NCI-H1694 (cell line): ENCODE measurements at regions not wholly inside any gene's neighbourhood (a gene's known extent, or its start where the extent isn't known, plus 50 kb on each side); places are given as distances from the start of the nearest gene placed in this dataset.

ENCODE experiments used
- DNase-seq: peaks from one replicate; lab custom pipeline; 2025; lab: John Stamatoyannopoulos, UW

GRCh38 chr10:20972925-20973324 is 75.8 kb upstream of the NEBL start:
- no peak for DNase-seq

GRCh38 chr10:20971901-20972300 is 74.8 kb upstream of the NEBL start:
- DNase-seq, result no peak

- no peak for DNase-seq
Observed at GRCh38 chr10:20970708-20971107, 73.6 kb upstream of the NEBL start.

GRCh38 chr10:20970044-20970443 is 72.9 kb upstream of the NEBL start:
- no peak for DNase-seq

GRCh38 chr10:20966426-20966825 is 69.3 kb upstream of the NEBL start:
- no peak for DNase-seq

- DNase-seq, result no peak
Observed at GRCh38 chr10:20963721-20964595, 66.8 kb upstream of the NEBL start.

- DNase-seq, result no peak
Observed at GRCh38 chr10:20963056-20963455, 65.9 kb upstream of the NEBL start.

GRCh38 chr10:20962165-20962564 is 65.1 kb upstream of the NEBL start:
- DNase-seq, result no peak

GRCh38 chr10:20959242-20959641 is 62.1 kb upstream of the NEBL start:
- DNase-seq, result no peak

- no peak for DNase-seq
Observed at GRCh38 chr10:20958764-20959163, 61.7 kb upstream of the NEBL start.

- no peak for DNase-seq
Observed at GRCh38 chr10:20958225-20958624, 61.1 kb upstream of the NEBL start.

GRCh38 chr10:20957744-20958143 is 60.6 kb upstream of the NEBL start:
- no peak for DNase-seq

GRCh38 chr10:20956843-20957242 is 59.7 kb upstream of the NEBL start:
- no peak for DNase-seq

GRCh38 chr10:20955355-20955893 is 58.3 kb upstream of the NEBL start:
- DNase-seq, result no peak

- no peak for DNase-seq
Observed at GRCh38 chr10:20954519-20954918, 57.4 kb upstream of the NEBL start.

GRCh38 chr10:20953120-20953519 is 56.0 kb upstream of the NEBL start:
- no peak for DNase-seq

- no peak for DNase-seq
Observed at GRCh38 chr10:20949967-20950366, 52.9 kb upstream of the NEBL start.

GRCh38 chr10:20948686-20949327 is 51.7 kb upstream of the NEBL start:
- no peak for DNase-seq
